Eye (tissue), 1 donor: ENCODE measurements at regions not wholly inside any gene's neighbourhood (a gene's known extent, or its start where the extent isn't known, plus 50 kb on each side); places are given as distances from the start of the nearest gene placed in this dataset.

Experiments
- DNase-seq: peaks from one replicate; pipeline ENCODE4 v3.0.0-alpha.2; 2015

DNA sequence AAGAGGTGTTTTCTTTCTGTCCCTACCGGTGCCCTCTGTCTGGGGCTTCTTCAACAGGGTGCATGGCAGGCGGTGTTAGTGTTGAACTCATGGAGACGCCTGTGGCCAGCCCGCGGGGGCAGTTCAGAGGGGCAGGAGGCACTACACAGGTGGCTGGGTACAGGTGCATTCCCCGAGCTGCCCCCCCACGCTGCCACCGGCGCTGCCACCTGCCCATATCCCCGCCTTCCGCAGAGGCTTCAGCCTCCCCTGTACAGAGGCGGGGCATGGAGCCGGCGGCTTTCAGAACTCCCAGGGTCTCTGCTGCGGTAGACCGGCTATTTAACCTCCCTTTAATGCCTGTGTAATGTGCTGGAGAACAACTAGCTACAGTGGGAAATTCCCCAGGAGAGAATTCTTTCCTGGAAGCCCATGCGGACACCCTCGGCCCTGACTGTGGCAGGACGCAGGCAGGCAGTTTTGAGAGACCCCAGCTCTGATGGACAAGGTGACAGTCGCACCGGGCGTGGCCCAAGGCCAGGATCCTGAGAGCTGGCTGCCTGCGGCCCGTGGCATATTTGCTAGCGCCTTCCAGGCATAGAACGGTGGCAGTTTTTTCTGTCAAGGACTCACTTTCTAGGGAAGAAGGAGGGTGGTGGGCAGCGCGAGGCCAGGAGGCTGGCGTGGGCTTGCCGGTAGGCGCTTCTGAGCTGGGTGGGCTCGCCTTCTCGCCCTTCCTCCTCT is 53.7 kb upstream of the ZNF32 start:
- no peak for DNase-seq

DNA sequence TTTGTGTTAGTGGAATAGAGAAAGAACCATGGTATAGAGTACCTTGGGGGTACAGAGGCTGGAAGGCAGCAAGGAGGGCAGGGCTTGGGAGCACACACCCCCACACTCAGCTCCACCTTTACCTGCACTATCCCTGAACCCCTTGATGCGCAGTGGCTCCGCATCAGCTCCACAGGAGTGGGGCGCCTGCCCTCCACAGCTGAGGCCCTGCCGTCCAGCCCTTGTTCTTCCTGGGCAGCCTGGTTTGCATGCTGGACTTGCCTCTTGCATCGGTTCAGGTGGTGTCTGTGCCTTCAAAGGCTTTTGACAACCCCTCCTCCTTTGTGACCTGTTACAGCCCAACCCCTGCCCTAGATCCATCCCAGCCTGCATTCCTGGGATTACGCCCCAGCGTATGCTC is 52.6 kb upstream of the ZNF32 start:
- DNase-seq, result no peak

DNA sequence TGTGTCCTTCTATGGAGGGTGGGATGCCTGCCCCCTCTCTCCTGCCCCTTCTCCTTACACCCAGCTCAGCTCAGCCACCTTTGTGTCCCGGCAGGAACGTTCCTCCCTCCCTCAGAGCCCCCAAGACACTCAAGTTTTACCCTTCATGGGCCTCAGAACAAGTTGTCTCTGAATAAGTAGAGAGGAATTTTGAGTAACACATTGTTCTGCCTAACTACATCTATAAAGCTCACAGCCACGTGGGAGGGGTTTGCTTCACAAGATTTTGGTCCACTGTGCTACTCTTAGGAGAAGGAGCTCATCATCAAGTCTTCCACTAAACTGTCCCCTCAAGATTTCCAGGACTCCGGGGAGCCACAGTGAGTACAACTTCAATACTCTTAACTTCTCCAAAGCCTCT is 51.6 kb upstream of the ZNF32 start:
- no peak for DNase-seq

DNA sequence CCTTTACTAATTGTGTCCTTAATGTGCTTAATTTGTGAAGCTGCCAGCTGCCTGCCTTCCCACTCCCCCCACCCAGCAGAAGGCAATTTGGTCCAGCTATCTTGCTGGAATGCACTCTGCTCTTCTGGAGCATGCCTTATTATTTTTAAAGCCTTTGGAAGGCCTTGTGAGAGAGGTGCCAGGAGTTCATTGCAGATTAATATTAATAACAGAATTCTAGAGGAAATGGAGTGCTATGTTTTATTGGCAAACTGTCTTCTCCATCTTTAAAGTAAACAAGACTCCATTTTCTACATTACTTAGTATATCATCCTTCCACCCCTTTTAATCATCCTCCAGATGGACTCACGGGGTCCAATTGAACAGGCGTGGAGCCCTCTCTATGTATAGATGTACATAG is 50.8 kb upstream of the ZNF32 start:
- no peak for DNase-seq
